SK-N-MC (cell line): ENCODE measurements at regions not wholly inside any gene's neighbourhood (a gene's known extent, or its start where the extent isn't known, plus 50 kb on each side); places are given as distances from the start of the nearest gene placed in this dataset.

Experiments used
- EZH2 ChIP-seq: fragments of 200-600 bp; sonication (generic); IDR thresholded peaks from one replicate; pipeline ENCODE4 v1.6.1; 2017; ENCODE audit warnings: antibody characterized with exemption
- FOXP2 ChIP-seq: optimal IDR thresholded peaks from 2 replicates; pipeline ENCODE3; 2011; ENCODE audit warnings: mild to moderate bottlenecking, moderate library complexity; ENCODE audit not compliant: insufficient read depth; ENCODE audit errors: extremely low read length, control extremely low read depth

DNA sequence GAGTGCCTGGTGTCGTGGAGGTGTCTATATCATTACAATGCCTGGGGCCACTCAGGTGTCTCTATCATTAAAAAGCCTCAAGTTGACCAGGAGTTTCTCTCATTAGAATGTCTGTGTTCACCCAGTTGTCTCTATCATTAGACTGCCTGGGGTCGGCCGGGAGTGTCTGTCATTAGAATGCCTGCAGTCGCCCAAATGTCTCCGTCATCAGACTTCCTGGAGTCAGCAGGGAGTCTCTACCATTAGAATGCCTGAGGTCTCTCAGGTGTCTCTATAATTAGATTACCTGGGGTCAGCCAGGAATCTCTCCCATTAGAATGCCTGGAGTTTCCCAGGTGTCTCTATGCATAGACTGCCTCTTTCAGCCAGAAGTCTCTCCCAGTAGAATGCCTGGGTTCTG lies 1477.6 kb downstream of the UQCRFS1 start:
- TF ChIP-seq EZH2 (no peak), FOXP2 (no peak)
